ENCODE measurements at regions not wholly inside any gene's neighbourhood (a gene's known extent, or its start where the extent isn't known, plus 50 kb on each side); places are given as distances from the start of the nearest gene placed in this dataset.

GRCh38 chr15:38695249-38696108 lies 130.9 kb upstream of the RASGRP1 start:
- DNase-seq (ENCODE audit: low spot score) (no peak), ATAC-seq (ENCODE audit: low FRiP score) (no peak)
- no peak for TF ChIP-seq CTCF (IDR thresholded peaks at IDR 0.05)

- no peak for TF ChIP-seq CTCF (IDR thresholded peaks at IDR 0.05)
- no peak for DNase-seq (ENCODE audit: low spot score)
- no peak for ATAC-seq (ENCODE audit: low FRiP score)
Measured at GRCh38 chr15:38696109-38696727, 131.6 kb upstream of the RASGRP1 start.

- TF ChIP-seq CTCF (IDR thresholded peaks at IDR 0.05): no peak
- ATAC-seq (ENCODE audit: low FRiP score) (no peak), DNase-seq (ENCODE audit: low spot score) (no peak)
Measured at GRCh38 chr15:38696790-38697495, 132.3 kb upstream of the RASGRP1 start.

- TF ChIP-seq CTCF (IDR thresholded peaks at IDR 0.05): no peak
- no peak for ATAC-seq (ENCODE audit: low FRiP score)
Measured at GRCh38 chr15:38698254-38698653, 133.6 kb upstream of the RASGRP1 start.

GRCh38 chr15:38699633-38700230 lies 135.1 kb upstream of the RASGRP1 start:
- peak; percentile 40 for DNase-seq (ENCODE audit: low spot score)
- no peak for TF ChIP-seq CTCF (IDR thresholded peaks at IDR 0.05)
- ATAC-seq (ENCODE audit: low FRiP score): no peak

More at GRCh38 chr15:38698254-38698653, 133.6 kb upstream of the RASGRP1 start:
- DNase-seq (ENCODE audit: low spot score): no peak

- no peak for TF ChIP-seq CTCF (IDR thresholded peaks at IDR 0.05)
- ATAC-seq (ENCODE audit: low FRiP score): no peak
- DNase-seq (ENCODE audit: low spot score): no peak
Measured at GRCh38 chr15:38701149-38701548, 136.5 kb upstream of the RASGRP1 start.
